ENCODE measurements at regions not wholly inside any gene's neighbourhood (a gene's known extent, or its start where the extent isn't known, plus 50 kb on each side); places are given as distances from the start of the nearest gene placed in this dataset.
"Not testable (repeated sequence)": the region's sequence is repeated elsewhere in the genome, so short reads cannot be mapped to it uniquely, and the experiment has no call there.

DNA sequence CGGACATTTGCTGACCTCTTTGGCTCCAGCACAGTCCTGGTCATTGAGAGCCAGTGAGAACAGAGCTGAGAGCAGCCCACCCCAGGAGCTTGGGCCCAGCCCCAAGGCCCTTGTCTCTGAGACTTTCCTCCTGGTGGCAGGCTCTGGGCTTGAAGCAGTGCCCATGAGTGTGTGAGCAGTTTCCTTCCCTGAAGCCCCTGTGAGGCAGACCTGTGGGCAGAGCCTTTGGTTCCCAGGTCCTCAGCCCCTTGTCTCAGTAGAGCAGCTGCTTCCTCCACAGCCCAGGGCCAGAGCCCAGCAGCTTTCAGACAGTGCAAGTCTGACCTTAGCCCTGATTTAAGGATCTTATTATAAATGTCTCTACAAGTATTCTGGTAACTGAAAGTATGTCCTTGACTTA is 1185.0 kb downstream of the RPIA start:
- DNase-seq: not testable (repeated sequence)

DNA sequence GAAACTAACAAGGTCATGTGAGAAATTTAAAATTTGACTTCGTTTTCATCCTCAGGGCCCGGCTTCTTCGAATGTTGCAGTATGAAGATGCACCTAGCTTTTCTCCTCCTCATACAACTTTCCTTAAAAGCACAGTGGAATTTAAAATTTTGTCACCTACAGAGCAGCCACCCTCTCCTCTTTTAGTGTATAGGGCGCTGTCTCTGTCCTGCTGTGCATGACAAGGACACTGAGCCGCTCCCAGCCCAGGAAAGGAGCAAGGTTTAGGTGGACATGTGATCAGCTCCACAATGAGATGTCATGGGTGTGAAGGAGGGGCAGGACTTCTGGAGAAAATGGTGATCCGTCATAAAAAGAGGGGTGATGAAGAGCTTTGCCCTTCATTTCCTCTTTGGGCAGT is 1185.4 kb downstream of the RPIA start:
- DNase-seq: not testable (repeated sequence)

DNA sequence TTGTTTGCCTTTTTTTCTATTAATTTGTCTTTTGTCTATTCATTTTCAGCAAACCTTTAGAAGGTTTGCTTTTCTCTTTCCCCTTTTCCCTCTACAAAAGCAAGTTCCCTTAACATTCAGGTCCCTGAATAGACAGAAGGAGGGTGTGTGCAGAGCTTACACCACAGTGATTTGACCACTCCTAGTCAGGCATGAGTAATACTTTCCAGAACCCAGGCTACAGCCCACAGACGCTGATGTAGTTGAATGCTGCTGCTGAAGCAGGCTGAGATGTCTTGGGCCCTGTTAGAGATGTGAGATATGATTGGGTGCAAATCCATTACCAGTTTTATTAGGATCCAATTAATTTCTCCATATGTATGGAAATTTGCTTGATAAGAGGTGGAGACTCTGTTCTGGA is 1191.4 kb downstream of the RPIA start:
- DNase-seq: not testable (repeated sequence)

DNA sequence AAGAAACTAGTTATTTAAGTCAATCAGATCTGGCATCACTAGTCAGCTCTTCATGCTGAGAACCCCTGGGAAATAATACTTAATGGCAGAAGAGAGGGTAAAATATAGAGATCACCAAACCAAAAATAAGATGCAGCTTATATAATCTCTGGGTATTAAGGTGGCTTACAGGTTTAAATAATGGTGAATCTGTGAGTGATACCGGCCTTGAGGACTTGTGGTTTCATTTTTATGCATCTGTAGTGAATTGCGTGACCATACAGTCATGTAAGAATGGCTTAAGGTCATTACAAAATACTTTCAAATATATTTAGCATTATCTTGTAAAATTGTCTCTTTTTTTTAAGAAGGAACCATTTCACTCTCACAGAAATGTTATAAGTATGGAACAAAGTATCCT is 1192.2 kb downstream of the RPIA start:
- DNase-seq: not testable (repeated sequence)

- DNase-seq: not testable (repeated sequence)
These were observed 1193.6 kb downstream of the RPIA start for GRCh38 chr2:89885071-89885470.

- DNase-seq: not testable (repeated sequence)
These were observed 1197.2 kb downstream of the RPIA start for GRCh38 chr2:89888693-89889092.

DNA sequence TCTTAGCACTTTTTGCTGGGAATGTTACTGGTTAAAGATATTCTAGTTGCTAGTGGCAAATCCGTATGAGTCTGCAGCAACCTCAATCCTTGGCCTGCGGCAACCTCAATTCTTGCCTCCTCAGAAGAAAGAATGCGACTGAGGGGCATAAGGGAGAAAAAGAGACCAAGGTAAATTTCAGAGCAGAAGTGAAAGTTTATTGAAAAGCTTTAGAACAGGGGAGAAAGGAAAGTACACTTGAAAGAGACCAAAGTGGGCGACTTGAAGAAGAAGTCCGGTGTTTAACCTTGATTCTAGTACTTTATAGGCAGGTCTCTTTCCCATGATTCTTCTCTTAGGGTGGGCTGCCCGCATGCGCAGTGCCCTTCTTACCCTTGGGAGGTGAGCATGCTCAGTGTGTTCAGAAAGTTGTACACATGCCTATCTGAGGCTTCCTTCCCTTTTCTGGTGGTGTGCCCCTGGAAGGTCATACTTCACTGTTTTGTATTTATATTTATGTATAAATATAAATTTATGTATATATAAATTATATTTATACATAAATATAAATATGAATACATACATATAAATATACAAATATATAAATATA is 1198.8 kb downstream of the RPIA start:
- DNase-seq: not testable (repeated sequence)

DNA sequence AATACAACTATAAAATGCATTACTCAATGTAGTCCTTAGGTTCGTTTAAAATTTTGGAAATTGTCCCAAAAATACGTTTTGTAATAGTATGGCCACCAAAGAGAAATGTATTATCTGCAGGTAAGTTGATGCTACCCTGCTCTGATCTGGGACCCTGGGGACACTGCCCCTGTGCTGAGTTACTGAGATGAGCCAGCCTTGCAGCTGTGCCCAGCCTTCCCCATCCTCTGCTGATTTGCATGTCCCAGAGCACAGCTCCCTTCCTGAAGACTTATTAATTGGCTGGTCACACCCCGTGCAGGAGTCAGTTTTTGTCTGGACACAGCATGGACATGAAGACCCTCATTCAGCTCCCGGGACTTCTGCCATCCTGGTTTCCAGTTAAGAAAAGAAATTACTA is 1203.5 kb downstream of the RPIA start:
- DNase-seq: not testable (repeated sequence)

GRCh38 chr2:89895629-89896028 is 1204.2 kb downstream of the RPIA start:
- not testable (repeated sequence) for DNase-seq

GRCh38 chr2:89927018-89927417 is 1235.5 kb downstream of the RPIA start:
- not testable (repeated sequence) for DNase-seq

- not testable (repeated sequence) for DNase-seq
These were observed 1244.0 kb downstream of the RPIA start for GRCh38 chr2:89935436-89935835.

DNA sequence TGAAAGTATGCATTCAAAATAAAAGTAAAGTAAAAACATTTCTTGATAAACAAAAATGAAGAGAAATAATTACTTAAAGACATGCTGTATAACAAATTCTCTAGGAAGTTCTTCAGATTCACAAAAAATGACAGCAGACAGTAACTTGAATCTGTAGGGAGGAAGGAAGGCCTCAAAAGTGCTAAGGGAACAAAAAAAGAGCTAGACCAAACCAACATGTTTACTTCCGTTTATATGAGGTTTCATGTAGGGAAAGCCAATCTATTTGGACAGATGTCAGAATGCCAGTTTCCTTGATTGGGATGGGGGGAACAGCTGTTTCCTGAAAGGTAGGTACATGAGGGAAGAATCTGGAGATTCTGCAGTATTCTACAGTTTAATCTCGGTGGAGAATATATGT is 1244.5 kb downstream of the RPIA start:
- DNase-seq: not testable (repeated sequence)

DNA sequence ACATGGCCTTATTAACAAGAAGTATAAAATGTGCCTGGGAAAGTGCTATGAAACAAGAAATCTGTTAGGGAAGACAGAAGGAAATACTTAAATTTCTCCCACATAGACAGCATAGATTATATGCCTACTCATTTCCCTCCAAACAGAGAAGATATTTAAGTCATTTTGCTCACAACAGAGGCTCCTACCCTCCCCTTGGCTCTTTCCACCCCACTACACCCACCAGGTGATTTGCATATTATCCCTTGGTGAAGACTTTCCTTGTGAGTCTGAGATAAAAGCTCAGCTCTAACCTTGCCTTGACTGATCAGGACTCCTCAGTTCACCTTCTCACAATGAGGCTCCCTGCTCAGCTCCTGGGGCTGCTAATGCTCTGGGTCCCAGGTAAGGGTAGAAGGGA is 1245.1 kb downstream of the RPIA start:
- not testable (repeated sequence) for DNase-seq

DNA sequence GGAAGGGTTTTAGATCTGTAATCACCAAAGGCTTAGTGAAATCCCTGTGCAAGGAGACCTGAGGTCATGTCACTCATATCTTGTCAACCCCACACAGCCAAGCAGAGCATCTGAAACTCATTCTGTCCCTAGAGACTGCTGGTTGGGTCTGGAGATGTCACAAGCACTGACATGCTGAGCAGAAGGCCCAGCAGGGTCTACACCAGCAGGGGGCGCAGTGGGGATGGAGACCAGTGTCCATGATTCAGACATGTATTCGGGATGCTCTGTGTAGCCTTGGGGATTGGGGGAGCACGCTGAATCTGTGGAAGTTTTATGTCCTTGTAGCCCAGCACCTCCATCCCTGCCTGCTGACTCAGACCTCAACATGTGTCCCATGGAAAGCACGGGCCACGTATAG is 1247.3 kb downstream of the RPIA start:
- not testable (repeated sequence) for DNase-seq

DNA sequence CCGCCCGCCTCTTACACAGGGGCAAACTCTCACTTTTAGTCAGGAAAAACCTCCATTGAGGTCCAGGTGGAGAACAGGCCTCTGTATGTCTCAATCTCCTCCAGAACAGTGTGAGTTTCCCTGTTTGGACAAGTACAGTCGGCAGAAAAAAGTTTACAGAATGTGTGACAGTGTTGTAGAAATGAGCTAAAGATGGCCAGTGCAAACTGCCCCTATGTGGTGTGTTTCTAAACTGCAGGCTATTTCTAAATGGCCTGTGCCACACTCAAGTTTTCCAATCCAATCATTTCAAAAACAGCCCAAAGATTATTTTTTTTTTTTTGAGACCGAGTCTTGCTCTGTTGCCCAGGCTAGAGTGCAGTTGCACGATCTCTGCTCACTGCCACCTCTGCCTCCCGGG is 1252.8 kb downstream of the RPIA start:
- not testable (repeated sequence) for DNase-seq

- not testable (repeated sequence) for DNase-seq
These were observed 1253.6 kb downstream of the RPIA start for GRCh38 chr2:89945004-89945616.

GRCh38 chr2:89947208-89947815 is 1255.8 kb downstream of the RPIA start:
- not testable (repeated sequence) for DNase-seq

DNA sequence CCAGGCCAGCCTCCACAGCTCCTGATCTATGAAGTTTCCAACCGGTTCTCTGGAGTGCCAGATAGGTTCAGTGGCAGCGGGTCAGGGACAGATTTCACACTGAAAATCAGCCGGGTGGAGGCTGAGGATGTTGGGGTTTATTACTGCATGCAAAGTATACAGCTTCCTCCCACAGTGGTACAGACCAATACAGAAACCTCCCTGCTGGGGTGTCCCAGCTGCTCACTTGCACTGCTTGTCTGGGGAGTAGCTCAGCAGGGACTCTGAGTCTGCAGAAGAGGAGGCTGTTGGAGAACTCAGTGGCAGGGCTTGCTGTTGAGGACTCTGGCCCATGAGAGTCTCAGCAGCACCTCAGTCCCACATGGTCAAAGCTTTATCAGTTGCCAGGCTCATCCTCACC is 1256.6 kb downstream of the RPIA start:
- DNase-seq: not testable (repeated sequence)

DNA sequence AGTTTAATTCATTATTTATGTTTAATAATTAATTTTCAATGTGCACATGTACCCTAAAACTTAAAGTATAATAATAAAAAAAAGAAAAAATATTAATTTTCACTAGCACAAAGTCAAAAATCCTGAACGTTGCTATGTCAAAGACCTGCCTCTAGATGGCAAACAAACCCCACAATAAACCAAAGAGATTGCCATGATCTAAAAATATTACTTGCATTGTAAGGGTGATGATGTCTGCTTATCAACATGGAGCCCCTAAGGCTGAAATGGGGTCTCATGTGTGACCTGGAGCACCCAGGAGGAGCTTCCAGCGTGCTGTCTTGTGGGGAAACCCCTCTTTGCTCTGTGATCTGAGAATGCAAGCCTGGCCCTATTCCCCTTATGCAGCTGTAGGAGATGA is 1259.3 kb downstream of the RPIA start:
- DNase-seq: not testable (repeated sequence)

- DNase-seq: not testable (repeated sequence)
These were observed 1265.8 kb downstream of the RPIA start for GRCh38 chr2:89957236-89957635.

DNA sequence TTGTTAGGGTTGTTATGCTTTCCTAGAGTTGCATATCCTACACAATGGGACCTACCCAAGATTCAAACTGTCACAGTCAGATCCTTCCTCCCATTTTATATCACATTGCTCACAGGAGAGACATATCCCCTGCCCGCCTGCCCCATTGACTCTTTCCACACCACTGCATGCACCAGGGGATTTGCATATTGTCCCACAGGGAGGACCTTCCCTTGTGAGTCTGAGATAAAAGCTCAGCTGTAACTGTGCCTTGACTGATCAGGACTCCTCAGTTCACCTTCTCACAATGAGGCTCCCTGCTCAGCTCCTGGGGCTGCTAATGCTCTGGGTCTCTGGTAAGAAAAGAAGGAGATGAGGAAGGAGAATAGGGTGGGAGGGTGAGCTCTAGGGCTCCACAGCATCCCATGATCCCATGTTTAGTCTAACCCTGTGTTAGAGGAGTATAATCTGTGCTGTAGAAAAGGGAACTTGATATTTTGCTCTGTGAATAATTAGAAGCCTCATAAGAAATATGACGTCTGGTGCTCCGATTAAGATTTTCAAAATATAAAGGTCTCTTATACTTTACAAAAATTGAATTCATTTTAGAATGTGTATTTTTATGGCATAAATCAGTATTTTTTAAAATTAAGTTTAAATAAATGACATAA is 1268.4 kb downstream of the RPIA start:
- not testable (repeated sequence) for DNase-seq

- DNase-seq: not testable (repeated sequence)
These were observed 1269.1 kb downstream of the RPIA start for GRCh38 chr2:89960570-89960969.

DNA sequence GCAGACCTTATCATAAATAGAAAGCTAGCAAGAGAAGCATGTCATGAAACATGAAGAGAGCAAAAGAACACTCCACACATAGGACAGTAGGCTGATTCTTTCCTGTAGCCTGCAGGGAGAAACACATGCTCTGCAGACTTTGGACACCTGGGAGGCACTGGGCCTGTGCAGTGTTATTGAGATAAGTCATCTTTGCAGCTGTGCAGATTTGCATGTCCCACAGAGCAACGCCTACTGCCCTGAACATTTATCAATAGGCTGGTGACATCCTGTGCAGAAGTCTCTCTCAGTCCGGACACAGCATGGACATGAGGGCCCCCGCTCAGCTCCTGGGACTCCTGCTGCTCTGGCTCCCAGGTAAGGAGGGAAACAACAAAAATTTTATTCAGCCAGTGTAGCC is 1277.1 kb downstream of the RPIA start:
- DNase-seq: not testable (repeated sequence)
